H1 (cell line): ENCODE measurements at regions not wholly inside any gene's neighbourhood (a gene's known extent, or its start where the extent isn't known, plus 50 kb on each side); places are given as distances from the start of the nearest gene placed in this dataset.

Source experiments
- CTCF ChIA-PET: fragments of 300-600 bp; sonication (Branson Sonifier 250); formaldehyde crosslinking; loops from one replicate; lab custom pipeline; 2021; ENCODE audit not compliant: partially characterized antibody; lab: Charles Lee
- POLR2A ChIA-PET: fragments of 300-600 bp; sonication (Branson Sonifier 250); formaldehyde crosslinking; loops from one replicate; lab custom pipeline; 2021; ENCODE audit warnings: inconsistent platforms; ENCODE audit not compliant: partially characterized antibody; lab: Charles Lee
- DNase-seq, 2 experiments: peaks; one replicate each; pipeline versions ENCODE4 v3.0.0 to v3.0.0-alpha.2; 2010 to 2022; ENCODE audit warnings: low spot score in 2 of 2, low read depth in 1 of 2, mixed read lengths in 1 of 2
- FAIRE-seq: peaks from 2 replicates; lab custom pipeline; 2011; peaks lifted over from hg19 to GRCh38; lab: Jason Lieb, UNC
- H2AFZ ChIP-seq: 2 replicates; pipeline ENCODE4 v1.8.1; 2012; ENCODE audit warnings: low read length, inconsistent platforms
- H2AK5ac ChIP-seq: 2 replicates; pipeline ENCODE4 v1.6.1; 2013; ENCODE audit warnings: low read depth, low read length
- H2BK120ac ChIP-seq: replicated peaks from 2 replicates; pipeline ENCODE3; 2013; ENCODE audit warnings: low read depth, low read length, inconsistent platforms
- H2BK12ac ChIP-seq: 2 replicates; pipeline ENCODE4 v1.6.1; 2013; ENCODE audit warnings: low read depth, low read length
- H2BK15ac ChIP-seq: 2 replicates; pipeline ENCODE4 v1.6.1; 2013; ENCODE audit warnings: low read length
- H2BK20ac ChIP-seq: 2 replicates; pipeline ENCODE4 v1.6.1; 2013; ENCODE audit warnings: low read length
- H2BK5ac ChIP-seq: 2 replicates; pipeline ENCODE4 v1.6.1; 2013; ENCODE audit warnings: low read depth, low read length
- H3K14ac ChIP-seq: 2 replicates; pipeline ENCODE4 v1.6.1; 2013; ENCODE audit warnings: inconsistent platforms; ENCODE audit not compliant: insufficient read length
- H3K18ac ChIP-seq: 2 replicates; pipeline ENCODE4 v1.6.1; 2013; ENCODE audit warnings: low read length; ENCODE audit errors: extremely low read depth
- H3K23ac ChIP-seq: 2 replicates; pipeline ENCODE4 v1.6.1; 2013; ENCODE audit warnings: inconsistent platforms; ENCODE audit not compliant: insufficient read length
- H3K23me2 ChIP-seq: 2 replicates; pipeline ENCODE4 v1.6.1; 2013; ENCODE audit warnings: low read depth, low read length
- H3K27ac ChIP-seq: 2 replicates; pipeline ENCODE4 v1.6.1; 2011; ENCODE audit warnings: low read depth, low read length, inconsistent platforms
- H3K27me3 ChIP-seq, 4 experiments: replicated peaks in 1 of 4; 1 replicate in 1 of 4; 2 replicates in 3 of 4; pipeline versions ENCODE4 v1.6.1 to v1.8.1; 2011 to 2013; ENCODE audit warnings: low read length in 3 of 4, mild to moderate bottlenecking in 3 of 4, inconsistent platforms in 2 of 4, mixed read lengths in 2 of 4, moderate library complexity in 1 of 4; ENCODE audit not compliant: control insufficient read depth in 3 of 4, insufficient read depth in 3 of 4; ENCODE audit errors: extremely low read depth in 1 of 4
- H3K36me3 ChIP-seq, 4 experiments: 2 replicates each; pipeline versions ENCODE4 v1.6.1 to v1.8.1; 2011 to 2013; ENCODE audit warnings: mild to moderate bottlenecking in 4 of 4, low read length in 3 of 4, moderate library complexity in 2 of 4, control low read depth in 1 of 4, inconsistent platforms in 1 of 4; ENCODE audit not compliant: insufficient read depth in 4 of 4, control insufficient read depth in 2 of 4
- H3K4ac ChIP-seq: replicated peaks from 2 replicates; pipeline ENCODE3; 2013; ENCODE audit warnings: low read length, low read depth, mixed read lengths, inconsistent platforms; ENCODE audit not compliant: insufficient read length
- H3K4me1 ChIP-seq, 4 experiments: replicated peaks in 1 of 4; 1 replicate in 1 of 4; 2 replicates in 3 of 4; pipeline versions ENCODE4 v1.6.1 to v1.8.1; 2011 to 2013; ENCODE audit warnings: low read length in 3 of 4, inconsistent platforms in 2 of 4, mixed read lengths in 1 of 4; ENCODE audit not compliant: insufficient read depth in 4 of 4, control insufficient read depth in 3 of 4
- H3K4me2 ChIP-seq, 2 experiments: 2 replicates each; pipeline versions ENCODE4 v1.6.1 to v1.8.1; 2011 to 2013; ENCODE audit warnings: low read depth in 2 of 2, low read length in 2 of 2, control low read depth in 1 of 2, inconsistent platforms in 1 of 2, mild to moderate bottlenecking in 1 of 2; ENCODE audit not compliant: insufficient read depth in 1 of 2
- H3K4me3 ChIP-seq, 4 experiments: fragments of 200-600, 300-600 bp in 1 of 4; sonication (generic), shearing (Covaris generic), sonication (Bioruptor Twin) in 1 of 4; 2 replicates each; pipeline versions ENCODE4 v1.5.1 to v1.8.1; 2011 to 2016; ENCODE audit warnings: low read length in 4 of 4, low read depth in 3 of 4, control low read depth in 2 of 4, inconsistent platforms in 2 of 4, mild to moderate bottlenecking in 2 of 4, mixed read lengths in 1 of 4, moderate library complexity in 1 of 4; ENCODE audit not compliant: insufficient read depth in 2 of 4; ENCODE audit errors: extremely low read depth in 1 of 4
- H3K56ac ChIP-seq: replicated peaks from 2 replicates; pipeline ENCODE3; 2013; ENCODE audit warnings: low read depth, mild to moderate bottlenecking, mixed read lengths, low read length, inconsistent platforms; ENCODE audit not compliant: insufficient read length
- H3K79me1 ChIP-seq: 2 replicates; pipeline ENCODE4 v1.6.1; 2013; ENCODE audit warnings: low read depth, low read length, control low read depth
- H3K79me2 ChIP-seq, 2 experiments: 2 replicates each; pipeline versions ENCODE4 v1.6.1 to v1.8.1; 2012 to 2013; ENCODE audit warnings: low read length in 2 of 2, mild to moderate bottlenecking in 2 of 2, inconsistent platforms in 1 of 2; ENCODE audit not compliant: insufficient read depth in 2 of 2, control insufficient read depth in 1 of 2
- H3K9ac ChIP-seq, 4 experiments: replicated peaks in 1 of 4; 1 replicate in 1 of 4; 2 replicates in 3 of 4; pipeline versions ENCODE4 v1.6.1 to v1.8.1; 2011 to 2013; ENCODE audit warnings: low read depth in 3 of 4, low read length in 3 of 4, control low read depth in 2 of 4, mild to moderate bottlenecking in 2 of 4, moderate library complexity in 2 of 4, inconsistent platforms in 1 of 4; ENCODE audit errors: extremely low read depth in 1 of 4
- H3K9me3 ChIP-seq, 2 experiments: 2 replicates each; pipeline versions ENCODE4 v1.6.1 to v1.8.1; 2012 to 2013; ENCODE audit warnings: mild to moderate bottlenecking in 2 of 2, moderate library complexity in 2 of 2, control low read depth in 1 of 2, inconsistent platforms in 1 of 2, low read depth in 1 of 2, low read length in 1 of 2, mixed read lengths in 1 of 2; ENCODE audit not compliant: insufficient read depth in 2 of 2
- H4K20me1 ChIP-seq, 2 experiments: replicated peaks in 1 of 2; 2 replicates each; pipeline versions ENCODE3 to v1.8.1; 2011 to 2013; ENCODE audit warnings: inconsistent platforms in 2 of 2, low read length in 2 of 2, mild to moderate bottlenecking in 1 of 2; ENCODE audit not compliant: insufficient read depth in 2 of 2, control insufficient read depth in 1 of 2
- H4K5ac ChIP-seq: 2 replicates; pipeline ENCODE4 v1.6.1; 2013; ENCODE audit warnings: low read length, low read depth, mixed read lengths, inconsistent platforms; ENCODE audit not compliant: insufficient read length
- H4K8ac ChIP-seq: 2 replicates; pipeline ENCODE4 v1.8.0; 2013; ENCODE audit warnings: mild to moderate bottlenecking, moderate library complexity, low read length, inconsistent platforms; ENCODE audit not compliant: insufficient read depth; ENCODE audit errors: extremely low read depth
- H4K91ac ChIP-seq: replicated peaks from 2 replicates; pipeline ENCODE3; 2013; ENCODE audit warnings: low read length, mixed read lengths, inconsistent platforms; ENCODE audit not compliant: insufficient read length
- CHD1 ChIP-seq: IDR thresholded peaks from 2 replicates; pipeline ENCODE4 v1.6.1; 2012; ENCODE audit warnings: low read depth, low read length, improper control_type of control experiment
- CHD2 ChIP-seq: IDR thresholded peaks from 2 replicates; pipeline ENCODE4 v1.6.1; 2012; ENCODE audit warnings: low read length, improper control_type of control experiment
- NRF1 ChIP-seq: IDR thresholded peaks from 2 replicates; pipeline ENCODE4 v1.6.1; 2011; ENCODE audit warnings: mild to moderate bottlenecking, low read depth, low read length, improper control_type of control experiment
- WGBS, 2 experiments: shearing (Covaris generic) in 1 of 2; methylation state at CpG; one replicate each; pipeline versions ENCODE4 v1.1.6 to v1.1.7; 2013 to 2015; ENCODE audit warnings: low lambda C conversion rate in 2 of 2, mixed read lengths in 2 of 2, inconsistent platforms in 1 of 2, low coverage in 1 of 2, missing lambda C conversion rate in 1 of 2; ENCODE audit not compliant: insufficient replicate concordance in 2 of 2, insufficient coverage in 1 of 2, insufficient read length in 1 of 2; ENCODE audit errors: extremely low coverage in 1 of 2, missing lambda C conversion rate in 1 of 2; 5-methylcytosine and 5-hydroxymethylcytosine counted together

GRCh38 chr11:7186190-7186589, 65.5 kb upstream of the SYT9 start:
- FAIRE-seq: no peak
- Histone ChIP-seq H2BK20ac (no peak overlapping the region), H3K4me1 (no peaks in the 10 kb centered on the region), H2BK15ac (no peak overlapping the region), H3K4ac (no peak overlapping the region), H3K23me2 (no peaks in the 10 kb centered on the region), H3K18ac (no peak overlapping the region), H3K9me3 (no peaks in the 10 kb centered on the region), H2AK5ac (no peak overlapping the region), H3K79me1 (no peaks in the 10 kb centered on the region), H2BK5ac (no peak overlapping the region), H4K91ac (no peak overlapping the region), H3K36me3 (no peaks in the 10 kb centered on the region), H2AFZ (no peak overlapping the region), H4K5ac (no peak overlapping the region), H3K9ac (no peak overlapping the region), H2BK120ac (no peak overlapping the region), H4K20me1 (no peaks in the 10 kb centered on the region), H2BK12ac (no peak overlapping the region), H3K14ac (no peak overlapping the region), H3K27me3 (no peaks in the 10 kb centered on the region), H3K4me3 (no peak overlapping the region), H4K8ac (no peak overlapping the region), H3K79me2 (no peaks in the 10 kb centered on the region), H3K27ac (no peak overlapping the region), H3K23ac (no peak overlapping the region), H3K4me2 (no peak overlapping the region), H3K56ac (no peak overlapping the region)
- no peak for TF ChIP-seq NRF1
- TF ChIP-seq CHD1: no peak
- TF ChIP-seq CHD2: no peak
- WGBS, 2 experiments: 91% methylated on average over 2 of the region's 2 CpGs; no CpG with 5 or more reads in 1 of the 2 experiments
- CTCF ChIA-PET: interaction anchor here (2.1 kb wide), 2 partner anchors 43 to 256 kb away, joined by 5 to 6 read pairs; no protein-coding TSS in a partner anchor
- POLR2A ChIA-PET: no interaction called here
- no peak for DNase-seq
